Urothelium cell line (cell line): ENCODE measurements at regions not wholly inside any gene's neighbourhood (a gene's known extent, or its start where the extent isn't known, plus 50 kb on each side); places are given as distances from the start of the nearest gene placed in this dataset.
"Not testable (repeated sequence)": the region's sequence is repeated elsewhere in the genome, so short reads cannot be mapped to it uniquely, and the experiment has no call there.

Source experiments
- DNase-seq: peaks from one replicate; pipeline ENCODE4 v3.0.0; 2011; ENCODE audit warnings: low spot score, mixed read lengths
- FAIRE-seq: peaks from 2 replicates; lab custom pipeline; 2011; peaks lifted over from hg19 to GRCh38; lab: Jason Lieb, UNC

DNA sequence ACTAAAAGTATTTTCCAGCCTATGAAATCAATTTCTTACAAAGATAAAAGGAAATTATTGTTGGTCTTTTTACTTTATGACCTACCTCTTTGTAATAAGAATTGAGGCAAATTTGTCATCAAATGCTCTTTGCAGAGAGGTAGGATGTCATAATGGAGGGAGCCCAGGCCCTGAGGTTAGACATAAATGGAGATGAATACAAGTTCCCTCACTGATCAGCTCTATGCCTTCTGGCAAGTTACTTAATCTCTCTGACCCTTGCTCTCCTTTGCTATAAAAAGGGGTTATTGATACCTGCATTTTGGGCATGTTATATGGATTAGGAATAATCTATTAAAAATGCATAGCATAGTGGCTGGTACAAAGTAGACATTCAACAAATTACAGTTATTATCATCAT, 146.9 kb upstream of the KRR1 start:
- no peak for FAIRE-seq
- no peak for DNase-seq

GRCh38 chr12:75657831-75658230, 146.4 kb upstream of the KRR1 start:
- no peak for DNase-seq
- FAIRE-seq: no peak

GRCh38 chr12:75657354-75657753, 145.9 kb upstream of the KRR1 start:
- FAIRE-seq, DNase-seq: not testable (repeated sequence)

GRCh38 chr12:75656648-75657047, 145.2 kb upstream of the KRR1 start:
- FAIRE-seq (peak; percentile 78), DNase-seq (peak; percentile 71)

DNA sequence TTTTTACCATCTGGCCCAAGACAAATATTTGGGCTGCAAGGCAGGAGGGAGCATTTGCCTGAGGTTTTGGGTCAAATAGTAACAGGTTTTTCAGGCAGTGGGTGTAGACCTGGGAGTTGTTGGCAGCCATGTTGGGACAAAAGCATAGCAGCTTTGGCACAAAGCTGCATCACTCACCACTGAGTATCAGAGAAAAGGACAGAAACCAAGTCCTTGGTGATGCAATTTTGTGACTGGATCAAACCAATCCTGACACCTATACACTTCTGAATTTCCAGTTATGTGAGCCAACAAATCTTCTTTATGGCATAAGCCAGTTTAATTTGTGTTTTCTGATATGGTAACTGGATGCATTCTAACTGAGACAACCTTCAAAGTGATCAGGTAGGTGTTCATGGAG, 144.8 kb upstream of the KRR1 start:
- no peak for FAIRE-seq
- DNase-seq: no peak

GRCh38 chr12:75655315-75655806, 144.0 kb upstream of the KRR1 start:
- FAIRE-seq (no peak), DNase-seq (no peak)

- FAIRE-seq (no peak), DNase-seq (no peak)
Observed at GRCh38 chr12:75651342-75651695, 139.9 kb upstream of the KRR1 start.

DNA sequence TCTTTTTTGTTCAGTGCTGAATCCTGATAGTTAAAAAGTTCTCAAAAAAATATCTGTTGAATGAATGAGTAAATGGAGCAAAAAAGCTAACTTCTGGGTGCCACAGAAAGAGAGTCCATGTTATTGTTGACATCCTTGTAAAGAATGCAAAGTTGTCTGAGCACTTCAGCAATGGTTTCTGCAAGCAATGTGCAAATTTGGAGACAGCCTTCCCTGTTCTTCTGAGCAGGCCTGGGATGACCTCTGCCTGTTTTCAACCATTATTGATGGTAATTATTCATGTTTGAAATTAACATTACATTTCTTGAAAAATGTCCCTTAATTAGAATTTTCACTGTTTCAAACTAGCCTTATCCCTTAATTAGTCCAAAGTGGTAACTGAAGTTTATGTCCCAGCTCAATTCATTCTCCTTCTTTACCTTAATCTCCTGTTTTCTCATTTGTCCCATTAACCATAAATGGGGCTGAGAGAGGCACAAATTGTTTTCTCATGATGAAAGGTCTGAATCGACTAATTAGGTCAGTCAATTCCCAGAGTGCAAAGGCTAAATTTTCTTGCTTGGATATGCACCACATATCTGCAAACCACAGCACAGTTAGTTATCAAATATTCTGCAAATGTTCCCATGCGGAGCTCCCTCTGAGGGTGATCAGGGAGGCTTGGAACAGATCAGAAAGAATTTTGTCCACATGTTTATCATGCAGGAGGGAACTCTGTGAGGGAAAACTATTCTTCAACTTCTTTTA, 139.4 kb upstream of the KRR1 start:
- DNase-seq: no peak
- FAIRE-seq: no peak

GRCh38 chr12:75650100-75650499, 138.7 kb upstream of the KRR1 start:
- DNase-seq (no peak), FAIRE-seq (no peak)

DNA sequence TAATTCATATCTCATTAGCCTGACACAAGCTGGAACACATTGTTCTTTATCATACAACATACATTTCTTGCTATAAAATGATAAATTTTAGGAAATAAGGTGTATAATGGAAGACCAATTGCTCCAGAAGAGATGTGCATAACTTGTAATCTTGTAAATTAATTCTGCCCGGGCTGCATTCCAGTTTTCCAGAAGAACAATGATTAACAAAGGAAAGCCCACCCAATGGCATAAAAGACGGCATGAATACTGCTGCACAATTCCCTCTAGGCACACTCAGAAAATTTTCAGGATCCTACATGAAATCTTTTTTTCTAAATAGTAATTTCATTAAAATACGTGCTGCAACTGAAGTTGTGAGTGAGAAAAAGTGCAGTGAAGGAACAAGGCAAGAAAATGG, 137.4 kb upstream of the KRR1 start:
- no peak for FAIRE-seq
- DNase-seq: no peak

DNA sequence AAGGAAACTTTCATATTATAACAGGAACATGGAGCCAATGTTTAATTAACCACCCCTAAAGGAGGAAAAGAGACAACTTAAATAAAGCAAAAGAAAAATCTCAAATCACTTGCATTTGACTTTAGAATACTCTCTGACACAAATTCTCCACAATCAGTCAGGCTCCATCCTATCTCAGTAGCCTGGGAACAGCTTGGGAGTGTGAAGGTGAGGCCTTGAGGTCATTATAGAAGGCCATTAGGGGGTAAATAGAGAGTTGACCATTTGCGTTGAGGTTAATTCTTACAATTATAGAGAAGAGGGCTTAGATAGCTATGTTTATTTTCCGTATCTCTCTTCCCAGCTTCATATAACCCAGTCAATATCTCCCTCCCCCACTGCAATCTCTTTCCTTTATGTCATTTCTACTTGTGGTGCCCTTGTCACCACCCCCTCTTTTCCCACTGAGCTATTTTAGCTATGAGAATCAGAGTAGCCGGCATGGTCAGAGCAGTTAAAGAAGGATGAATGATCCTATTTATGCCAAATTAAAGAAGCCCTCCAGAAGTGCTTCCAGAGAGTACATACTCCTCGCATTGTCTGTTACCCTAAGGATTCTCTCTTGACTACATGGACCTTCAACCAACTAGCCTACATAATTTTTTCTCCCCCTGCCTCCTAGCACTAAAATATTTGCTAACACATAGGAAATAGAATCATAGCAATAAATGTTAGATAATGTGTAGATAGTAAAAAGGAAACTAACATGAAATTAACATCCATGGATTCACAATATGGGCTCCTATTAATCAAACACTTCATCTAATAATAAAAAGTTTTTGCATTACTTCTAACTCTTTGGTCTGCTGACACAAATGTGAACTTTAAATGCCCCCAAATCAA, 135.2 kb upstream of the KRR1 start:
- DNase-seq: no peak
- FAIRE-seq: no peak

GRCh38 chr12:75644472-75645072, 133.2 kb upstream of the KRR1 start:
- FAIRE-seq (no peak), DNase-seq (no peak)

DNA sequence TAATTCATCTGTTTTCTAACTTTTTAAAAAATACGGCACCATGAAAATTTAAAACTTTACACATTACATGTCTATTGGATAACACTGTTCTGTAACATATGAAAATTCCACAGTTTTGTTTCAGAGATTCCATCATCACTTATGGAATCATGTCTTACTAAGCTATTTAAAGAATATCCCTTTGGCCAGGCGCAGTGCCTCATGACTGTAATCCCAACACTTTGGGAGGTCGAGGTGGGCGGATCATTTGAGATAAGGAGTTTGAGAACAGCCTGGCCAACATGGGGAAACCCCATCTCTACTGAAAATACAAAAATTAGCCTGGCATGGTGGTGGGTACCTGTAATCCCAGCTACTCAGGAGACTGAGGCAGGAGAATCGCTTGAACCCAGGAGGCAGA, 131.7 kb upstream of the KRR1 start:
- not testable (repeated sequence) for DNase-seq, FAIRE-seq

DNA sequence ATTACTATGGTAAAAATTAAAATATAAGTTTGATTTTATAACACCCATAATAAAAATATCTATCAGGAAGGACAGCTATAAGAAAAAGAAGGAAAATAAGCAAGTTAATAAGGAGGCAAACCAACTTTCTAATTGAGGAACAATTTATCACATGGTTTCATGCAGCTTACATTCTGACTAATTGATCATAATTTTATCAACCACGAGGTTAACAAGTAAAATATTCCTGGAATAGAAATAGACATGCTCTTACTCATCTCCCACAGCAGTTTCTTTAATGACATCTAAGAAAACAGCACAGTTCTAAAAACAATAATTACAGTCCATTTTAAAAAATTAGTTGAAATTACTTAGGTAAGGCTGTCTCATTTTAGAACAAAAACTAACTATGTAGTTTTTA, 130.8 kb upstream of the KRR1 start:
- FAIRE-seq: no peak

GRCh38 chr12:75641031-75641780, 129.8 kb upstream of the KRR1 start:
- DNase-seq (peak; percentile 49), FAIRE-seq (no peak)

More for the DNA sequence above, 130.8 kb upstream of the KRR1 start:
- no peak for DNase-seq

GRCh38 chr12:75638792-75639191, 127.4 kb upstream of the KRR1 start:
- no peak for DNase-seq
- no peak for FAIRE-seq

DNA sequence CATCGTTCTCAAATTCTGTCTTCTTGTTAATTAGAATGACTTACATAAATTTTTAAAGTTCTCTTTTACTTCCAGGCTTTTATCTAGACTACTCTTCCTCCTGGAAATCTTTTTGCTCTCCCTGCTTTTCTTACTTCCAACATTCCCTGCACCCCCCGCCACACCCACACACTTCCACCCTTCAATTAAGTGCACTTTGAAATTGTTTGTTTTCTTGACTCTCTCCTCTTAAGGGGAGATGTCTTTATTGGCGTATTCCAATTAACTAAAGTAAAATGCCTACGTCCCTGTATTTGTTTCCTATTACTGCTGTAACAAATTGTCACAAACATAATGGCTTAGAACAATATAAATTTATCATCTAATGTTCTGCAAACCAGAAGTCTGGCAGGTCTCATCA, 125.2 kb upstream of the KRR1 start:
- DNase-seq (no peak), FAIRE-seq (no peak)

- peak; percentile 74 for DNase-seq
- FAIRE-seq: peak; percentile 37
Observed at GRCh38 chr12:75635606-75636444, 124.4 kb upstream of the KRR1 start.

GRCh38 chr12:75634244-75635222, 123.1 kb upstream of the KRR1 start:
- no peak for FAIRE-seq

More at GRCh38 chr12:75634244-75635222, 123.1 kb upstream of the KRR1 start:
- DNase-seq: no peak
